PC-9 (cell line): ENCODE measurements at regions not wholly inside any gene's neighbourhood (a gene's known extent, or its start where the extent isn't known, plus 50 kb on each side); places are given as distances from the start of the nearest gene placed in this dataset.

Source experiments
- BruUV-seq: library from RNA; stranded (reverse); fragments of 400-500 nt; replicated peaks from 2 replicates; lab custom pipeline; 2021; lab: Mats Ljungman, UMichigan
- CTCF ChIA-PET: fragments of 300-600 bp; sonication (Branson Sonifier 250); formaldehyde crosslinking; loops from one replicate; lab custom pipeline; 2022; ENCODE audit warnings: antibody characterized with exemption; lab: Charles Lee
- POLR2A ChIA-PET: fragments of 300-600 bp; sonication (Branson Sonifier 250); formaldehyde crosslinking; loops from one replicate; lab custom pipeline; 2022; ENCODE audit warnings: antibody characterized with exemption; ENCODE audit not compliant: unreplicated experiment; lab: Charles Lee
- DNase-seq, 2 experiments: peaks; one replicate each; pipeline versions ENCODE4 v3.0.0 to v3.0.0-alpha.2; 2015 to 2022; ENCODE audit warnings: mixed read lengths in 1 of 2
- H2AFZ ChIP-seq: fragments of 200-600 bp; sonication (generic); 2 replicates; pipeline ENCODE4 v1.8.1; 2017; ENCODE audit warnings: antibody characterized with exemption
- H3F3A ChIP-seq: fragments of 200-600 bp; sonication (generic); 2 replicates; pipeline ENCODE4 v1.8.1; 2017; ENCODE audit warnings: antibody characterized with exemption, mild to moderate bottlenecking, low read depth; ENCODE audit not compliant: insufficient read depth
- H3K27ac ChIP-seq: fragments of 200-600 bp; sonication (generic); 2 replicates; pipeline ENCODE4 v1.6.1; 2016; ENCODE audit warnings: mixed run types
- H3K27me3 ChIP-seq: fragments of 200-600 bp; sonication (generic); 2 replicates; pipeline ENCODE4 v1.6.1; 2016; ENCODE audit warnings: low read depth, mixed run types; ENCODE audit not compliant: insufficient read depth
- H3K36me3 ChIP-seq: fragments of 200-600 bp; sonication (generic); 2 replicates; pipeline ENCODE4 v1.6.1; 2016; ENCODE audit warnings: low read depth, mixed run types
- H3K4me1 ChIP-seq: fragments of 200-600 bp; sonication (generic); replicated peaks from 2 replicates; pipeline ENCODE4 v1.6.1; 2016; ENCODE audit warnings: mixed run types; ENCODE audit not compliant: insufficient read depth
- H3K4me2 ChIP-seq: fragments of 200-600 bp; sonication (generic); 2 replicates; pipeline ENCODE4 v1.6.1; 2017; ENCODE audit warnings: mixed run types
- H3K4me3 ChIP-seq: fragments of 200-600 bp; sonication (generic); 2 replicates; pipeline ENCODE4 v1.6.1; 2016; ENCODE audit warnings: mixed run types
- H3K79me2 ChIP-seq: fragments of 200-600 bp; sonication (generic); 2 replicates; pipeline ENCODE4 v1.6.1; 2017; ENCODE audit warnings: low read depth, mixed run types
- H3K9me2 ChIP-seq: fragments of 200-600 bp; sonication (generic); 2 replicates; pipeline ENCODE4 v1.8.1; 2017; ENCODE audit warnings: mild to moderate bottlenecking; ENCODE audit not compliant: insufficient read depth
- H3K9me3 ChIP-seq: fragments of 200-600 bp; sonication (generic); 2 replicates; pipeline ENCODE4 v1.8.1; 2016; ENCODE audit warnings: low read depth; ENCODE audit not compliant: insufficient read depth
- H4K20me1 ChIP-seq: fragments of 200-600 bp; sonication (generic); 2 replicates; pipeline ENCODE4 v1.8.1; 2017; ENCODE audit not compliant: insufficient read depth
- EZH2 ChIP-seq: fragments of 200-600 bp; sonication (generic); IDR thresholded peaks from 2 replicates; pipeline ENCODE4 v1.8.0; 2017; ENCODE audit warnings: antibody characterized with exemption, low read depth
- intact Hi-C: fragments of 100-400 bp; cut with micrococcal nuclease; formaldehyde crosslinking; loops from one replicate; pipeline ENCODE4 v1.10.0; 2022; ENCODE audit not compliant: unreplicated experiment
- TF ChIP-seq, protein P1 (sequence below): fragments of 200-600 bp; sonication (generic); conservative IDR thresholded peaks from 2 replicates; pipeline ENCODE4 v1.6.1; 2017; ENCODE audit warnings: mixed run types, antibody characterized with exemption, mild to moderate bottlenecking, moderate library complexity

DNA sequence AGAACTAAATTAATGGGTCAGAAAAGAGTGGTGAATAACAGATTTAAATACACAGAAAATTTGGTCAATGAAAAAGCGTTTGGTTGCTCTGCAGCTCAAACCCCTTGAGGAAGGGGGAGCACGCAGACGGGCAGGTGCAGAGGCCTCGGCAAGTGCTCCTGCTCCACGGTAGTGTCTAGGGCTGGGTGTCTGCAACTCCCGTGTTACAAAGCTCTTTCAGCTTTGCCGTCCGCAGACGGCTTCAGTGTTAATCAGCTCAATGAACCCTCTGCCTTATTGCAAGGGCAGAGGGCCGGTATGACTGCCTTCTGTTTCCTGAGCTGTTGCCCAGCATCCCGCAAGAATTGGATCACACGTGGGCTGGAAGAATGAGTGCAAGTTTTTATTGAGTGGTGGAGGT is 125.7 kb upstream of the TRHDE start:
- ChIA-PET POLR2A (no interaction called here), CTCF (no interaction called here)
- Histone ChIP-seq H3K4me3 (no peak overlapping the region), H3K36me3 (no peaks in the 10 kb centered on the region), H2AFZ (no peak overlapping the region), H3K4me2 (no peak overlapping the region), H3K27ac (no peak overlapping the region), H3K79me2 (no peaks in the 10 kb centered on the region), H3K27me3 (peaks cover 7% of the 10 kb centered on the region; the same call in 1 of the 2 replicates), H4K20me1 (no peaks in the 10 kb centered on the region), H3K4me1 (no peaks in the 10 kb centered on the region), H3K9me2 (no peaks in the 10 kb centered on the region), H3F3A (no peaks in the 10 kb centered on the region), H3K9me3 (no peaks in the 10 kb centered on the region)
- DNase-seq, result no peak
- BruUV-seq, result no TSS peak
- no peak for TF ChIP-seq EZH2
- TF ChIP-seq, protein P1, sequence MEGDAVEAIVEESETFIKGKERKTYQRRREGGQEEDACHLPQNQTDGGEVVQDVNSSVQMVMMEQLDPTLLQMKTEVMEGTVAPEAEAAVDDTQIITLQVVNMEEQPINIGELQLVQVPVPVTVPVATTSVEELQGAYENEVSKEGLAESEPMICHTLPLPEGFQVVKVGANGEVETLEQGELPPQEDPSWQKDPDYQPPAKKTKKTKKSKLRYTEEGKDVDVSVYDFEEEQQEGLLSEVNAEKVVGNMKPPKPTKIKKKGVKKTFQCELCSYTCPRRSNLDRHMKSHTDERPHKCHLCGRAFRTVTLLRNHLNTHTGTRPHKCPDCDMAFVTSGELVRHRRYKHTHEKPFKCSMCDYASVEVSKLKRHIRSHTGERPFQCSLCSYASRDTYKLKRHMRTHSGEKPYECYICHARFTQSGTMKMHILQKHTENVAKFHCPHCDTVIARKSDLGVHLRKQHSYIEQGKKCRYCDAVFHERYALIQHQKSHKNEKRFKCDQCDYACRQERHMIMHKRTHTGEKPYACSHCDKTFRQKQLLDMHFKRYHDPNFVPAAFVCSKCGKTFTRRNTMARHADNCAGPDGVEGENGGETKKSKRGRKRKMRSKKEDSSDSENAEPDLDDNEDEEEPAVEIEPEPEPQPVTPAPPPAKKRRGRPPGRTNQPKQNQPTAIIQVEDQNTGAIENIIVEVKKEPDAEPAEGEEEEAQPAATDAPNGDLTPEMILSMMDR, result no peak
- intact Hi-C loops, result no loop called here

GRCh38 chr12:72148709-72149108 is 123.5 kb upstream of the TRHDE start:
- TF ChIP-seq, protein P1, result no peak
- no peak for TF ChIP-seq EZH2
- Histone ChIP-seq H3K4me3 (no peak overlapping the region), H3K4me2 (no peak overlapping the region), H3K27me3 (peaks cover 7% of the 10 kb centered on the region; the same call in 1 of the 2 replicates), H3K79me2 (no peaks in the 10 kb centered on the region), H3F3A (no peaks in the 10 kb centered on the region), H3K36me3 (no peaks in the 10 kb centered on the region), H3K4me1 (no peaks in the 10 kb centered on the region), H3K27ac (no peak overlapping the region), H3K9me2 (no peaks in the 10 kb centered on the region), H2AFZ (no peak overlapping the region), H4K20me1 (no peaks in the 10 kb centered on the region), H3K9me3 (no peaks in the 10 kb centered on the region)
- ChIA-PET POLR2A (no interaction called here), CTCF (no interaction called here)
- intact Hi-C loops, result no loop called here
- BruUV-seq, result no TSS peak
- DNase-seq, result no peak

DNA sequence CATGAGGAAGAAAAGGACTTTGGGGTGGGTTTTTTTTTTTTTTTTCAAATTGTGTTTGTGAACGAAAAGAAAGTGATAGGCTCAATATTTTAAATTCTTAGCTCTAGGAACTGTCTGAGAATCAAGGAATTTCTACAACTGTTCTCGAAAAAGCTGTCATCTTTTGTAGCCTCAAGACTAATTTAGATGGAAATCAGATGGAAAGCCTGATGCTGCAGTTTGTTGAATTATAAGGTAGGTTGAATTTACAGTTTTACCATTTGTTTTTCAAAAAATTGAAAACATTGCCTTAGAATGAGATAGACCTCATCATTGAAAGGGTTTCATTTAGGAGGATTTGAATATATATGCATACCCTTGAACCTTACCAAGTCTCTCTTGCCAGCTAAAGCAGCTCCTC is 109.3 kb upstream of the TRHDE start:
- H3F3A ChIP-seq, result no peaks in the 10 kb centered on the region
- CTCF ChIA-PET, result no interaction called here
- intact Hi-C loops, result no loop called here

More for the DNA sequence above, 109.3 kb upstream of the TRHDE start:
- Histone ChIP-seq H3K4me1 (no peaks in the 10 kb centered on the region), H3K79me2 (no peaks in the 10 kb centered on the region), H2AFZ (no peak overlapping the region), H3K9me2 (no peaks in the 10 kb centered on the region), H3K27me3 (no peaks in the 10 kb centered on the region), H3K4me3 (no peak overlapping the region), H3K36me3 (no peaks in the 10 kb centered on the region), H3K4me2 (no peak overlapping the region), H4K20me1 (no peaks in the 10 kb centered on the region; the same call in 1 of the 2 replicates), H3K27ac (no peak overlapping the region), H3K9me3 (no peaks in the 10 kb centered on the region)
- DNase-seq, result no peak
- no peak for TF ChIP-seq EZH2
- TF ChIP-seq, protein P1, result no peak
- POLR2A ChIA-PET, result interaction anchor here (0.7 kb wide), 1 partner anchor 409 kb away, joined by 6 read pairs; no protein-coding TSS in a partner anchor
- BruUV-seq, result no TSS peak
